GM12864 (cell line): ENCODE measurements at regions not wholly inside any gene's neighbourhood (a gene's known extent, or its start where the extent isn't known, plus 50 kb on each side); places are given as distances from the start of the nearest gene placed in this dataset.
"Not testable (repeated sequence)": the region's sequence is repeated elsewhere in the genome, so short reads cannot be mapped to it uniquely, and the experiment has no call there.

ENCODE experiments used
- DNase-seq: peaks from one replicate; pipeline ENCODE4 v3.0.0-alpha.2; 2011; ENCODE audit warnings: low read depth
- H3K4me3 ChIP-seq: 2 replicates; pipeline ENCODE4 v1.5.1; 2011; ENCODE audit warnings: mild to moderate bottlenecking, low read depth, low read length, control low read depth
- CTCF ChIP-seq: IDR thresholded peaks from 2 replicates; pipeline ENCODE4 v1.5.1; 2011; ENCODE audit warnings: low read depth, mild to moderate bottlenecking, moderate library complexity, low read length, control low read depth, inconsistent platforms; ENCODE audit errors: missing control alignments

DNA sequence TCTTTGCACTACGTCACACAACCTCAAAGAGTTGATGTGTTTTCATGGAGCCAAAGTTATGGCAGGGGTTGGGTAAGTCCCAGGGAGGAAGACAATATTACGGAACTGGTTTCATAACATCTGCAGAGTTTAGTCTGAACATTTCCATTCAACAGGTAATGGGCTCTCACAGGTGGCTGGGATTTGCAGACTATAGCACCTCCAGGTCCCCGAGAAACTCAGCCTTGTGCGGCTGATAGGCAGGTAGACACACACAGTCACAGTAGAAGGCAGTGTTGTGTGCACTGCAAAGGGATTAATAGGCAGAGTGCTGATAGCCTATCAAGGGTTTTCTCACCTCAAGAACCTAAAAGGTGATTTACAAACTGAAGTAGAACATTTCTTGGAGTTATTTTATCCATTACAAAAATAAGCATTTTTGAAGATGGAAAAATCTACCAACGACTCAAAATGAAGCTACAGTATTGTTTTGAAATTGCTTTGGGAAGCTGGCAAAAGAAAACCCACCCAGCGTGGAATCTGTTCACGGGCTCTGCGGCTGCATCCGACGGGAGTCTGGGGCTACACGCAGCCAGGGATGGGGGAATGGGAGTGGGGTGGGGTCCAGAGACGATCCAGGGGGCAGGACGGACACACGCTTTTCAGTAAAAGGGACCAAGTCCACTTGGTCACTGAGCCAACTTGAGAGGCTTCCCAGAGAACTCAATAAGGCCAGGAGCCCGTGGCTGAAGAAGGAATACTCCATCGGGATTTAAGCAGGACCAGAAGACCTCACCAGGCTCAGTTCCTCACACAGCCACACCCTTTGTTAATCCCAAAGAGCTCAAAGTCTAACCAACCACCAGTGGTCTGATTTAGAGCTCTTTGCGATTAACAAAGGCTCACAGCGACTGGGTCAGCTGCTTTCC, 82.9 kb downstream of the CHRNA1 start:
- no peak for TF ChIP-seq CTCF
- DNase-seq, result no peak
- H3K4me3 ChIP-seq, result peak overlapping the region; percentile 82

DNA sequence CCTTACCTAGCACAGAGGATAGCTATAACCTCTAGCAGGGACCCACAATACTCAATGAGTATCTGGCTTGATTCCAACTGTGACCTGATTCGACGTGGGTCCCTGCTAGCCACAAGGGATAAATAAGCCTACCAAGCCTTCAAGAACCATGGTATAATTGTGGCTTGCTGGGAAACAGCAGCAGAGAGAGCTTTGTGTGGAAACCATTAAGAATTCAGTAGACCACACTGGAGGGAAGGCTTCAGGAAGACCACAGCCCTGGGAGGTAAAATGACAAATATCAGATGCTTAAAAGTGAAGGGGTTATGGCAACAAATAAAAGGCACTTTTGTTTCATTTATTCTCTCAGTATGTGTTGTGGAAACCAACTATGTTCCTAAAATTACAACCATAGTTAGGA, 82.6 kb upstream of the WIPF1 start:
- TF ChIP-seq CTCF, result no peak
- no peak for DNase-seq
- H3K4me3 ChIP-seq, result no peak overlapping the region

GRCh38 chr2:174678395-174678794, 80.8 kb upstream of the WIPF1 start:
- H3K4me3 ChIP-seq, result no peak overlapping the region
- DNase-seq, result no peak
- TF ChIP-seq CTCF, result no peak

- TF ChIP-seq CTCF, result no peak
- H3K4me3 ChIP-seq, result no peak overlapping the region
- DNase-seq, result no peak
Observed at GRCh38 chr2:174675615-174676014, 78.0 kb upstream of the WIPF1 start.

DNA sequence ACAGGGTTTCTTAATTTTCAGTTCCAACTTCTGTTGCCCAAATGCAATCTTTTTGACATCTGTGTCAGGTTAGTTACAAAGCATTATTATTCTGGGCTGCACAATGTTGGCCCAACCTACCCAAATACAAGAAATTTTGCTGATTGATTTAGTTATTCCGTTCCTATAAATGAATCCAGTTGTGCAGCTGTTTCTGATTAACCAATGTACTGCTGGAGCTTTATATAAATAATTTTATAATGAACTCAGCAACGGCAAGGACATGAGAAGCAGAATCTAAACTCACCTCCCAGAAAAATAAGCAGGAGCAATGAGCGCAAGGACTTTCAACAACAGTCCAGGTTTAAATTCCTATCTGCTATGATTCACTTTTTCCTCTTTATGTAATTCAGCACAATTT, 76.3 kb upstream of the WIPF1 start:
- no peak for TF ChIP-seq CTCF
- no peak for DNase-seq
- H3K4me3 ChIP-seq, result no peak overlapping the region

DNA sequence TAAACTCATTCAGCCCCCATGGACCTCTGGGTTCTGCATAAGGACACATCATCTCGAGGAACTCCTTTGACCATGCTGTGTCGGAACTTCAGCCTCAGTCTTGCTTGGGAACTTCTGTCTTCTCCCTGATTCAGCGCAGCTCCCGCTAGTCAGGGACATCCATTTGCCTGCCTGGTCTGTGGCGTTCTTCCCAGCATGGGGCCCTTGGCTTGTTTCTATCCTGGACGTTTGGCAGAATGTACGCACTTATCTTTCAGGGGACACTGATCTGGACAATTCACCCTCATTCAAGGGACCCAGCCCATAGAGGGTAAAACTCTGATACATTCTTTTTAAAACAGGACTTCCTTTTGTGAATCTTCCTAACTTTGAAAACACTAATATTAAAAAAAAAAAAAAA, 75.8 kb upstream of the WIPF1 start:
- H3K4me3 ChIP-seq, result no peak overlapping the region
- no peak for TF ChIP-seq CTCF
- DNase-seq, result no peak

- DNase-seq, H3K4me3 ChIP-seq: not testable (repeated sequence)
Observed at GRCh38 chr2:174671532-174671931, 73.9 kb upstream of the WIPF1 start.
